NCI-H82 treated with DMSO at 0.1 percent for 48 hours (cell line): ENCODE measurements at regions not wholly inside any gene's neighbourhood (a gene's known extent, or its start where the extent isn't known, plus 50 kb on each side); places are given as distances from the start of the nearest gene placed in this dataset.
"Not testable (repeated sequence)": the region's sequence is repeated elsewhere in the genome, so short reads cannot be mapped to it uniquely, and the experiment has no call there.

Source experiments
- DNase-seq: peaks from one replicate; lab custom pipeline; 2025; ENCODE audit not compliant: unreplicated experiment; lab: John Stamatoyannopoulos, UW

- DNase-seq: no peak
Observed at GRCh38 chr19:33866696-33867095, 70.0 kb downstream of the KCTD15 start.

DNA sequence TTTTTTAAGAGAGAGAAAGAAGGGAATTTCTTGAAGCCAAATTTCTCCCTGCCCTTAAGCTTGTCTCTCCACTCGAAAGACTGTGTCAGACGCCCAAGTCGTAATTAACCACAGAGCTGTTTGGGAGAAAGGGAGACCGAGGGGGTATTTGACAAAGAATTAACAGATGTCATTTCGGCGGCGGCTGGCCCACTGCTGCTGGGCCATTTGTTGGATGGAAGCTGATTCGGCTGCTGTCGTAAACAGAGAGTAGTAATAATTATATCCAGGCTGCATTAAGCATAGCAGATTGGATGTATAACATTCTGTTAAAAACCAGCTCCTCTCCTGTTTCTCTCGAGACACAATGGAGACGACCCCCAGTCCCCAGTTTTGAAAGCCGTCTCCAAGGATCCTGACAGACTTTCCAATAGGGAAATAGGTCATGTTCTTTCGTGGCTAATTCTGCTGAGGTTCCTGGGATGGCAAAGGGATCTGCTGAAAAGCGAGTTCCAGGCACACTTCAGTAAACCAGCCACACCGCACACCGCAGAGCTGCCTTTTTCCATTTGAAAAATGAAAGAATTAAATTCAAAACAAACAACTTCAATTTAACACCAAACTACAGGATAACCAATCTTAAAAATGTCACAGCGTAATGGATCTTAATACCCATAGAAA, 71.5 kb downstream of the KCTD15 start:
- DNase-seq: no peak

GRCh38 chr19:33868788-33869412, 72.2 kb downstream of the KCTD15 start:
- no peak for DNase-seq

DNA sequence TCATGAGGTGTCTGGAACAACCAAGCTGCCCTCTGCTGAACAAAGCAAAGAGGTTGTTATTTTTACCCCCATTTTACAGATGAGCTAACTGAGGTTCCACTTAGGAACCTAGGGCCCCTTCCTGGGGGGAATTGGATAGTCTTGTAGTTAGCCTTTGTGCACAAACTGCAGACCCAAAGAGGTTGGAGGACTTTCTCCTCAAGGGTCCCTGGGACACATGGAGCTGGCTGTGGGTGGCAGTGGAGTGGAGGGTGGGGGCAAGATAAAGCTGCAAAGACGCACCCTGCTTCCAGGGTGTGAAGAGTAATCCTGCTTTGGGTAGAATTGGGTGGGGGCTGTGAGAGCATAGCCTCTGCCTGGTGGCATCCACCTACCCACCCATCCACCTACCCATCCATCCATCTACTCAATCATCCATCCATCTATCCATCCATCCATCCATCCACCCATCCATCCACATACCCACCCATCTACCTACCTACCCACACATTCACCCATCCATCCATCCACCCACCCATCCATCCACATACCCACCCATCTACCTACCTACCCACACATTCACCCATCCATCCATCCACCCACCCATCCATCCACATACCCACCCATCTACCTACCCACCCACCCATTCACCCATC, 73.7 kb downstream of the KCTD15 start:
- DNase-seq: not testable (repeated sequence)

DNA sequence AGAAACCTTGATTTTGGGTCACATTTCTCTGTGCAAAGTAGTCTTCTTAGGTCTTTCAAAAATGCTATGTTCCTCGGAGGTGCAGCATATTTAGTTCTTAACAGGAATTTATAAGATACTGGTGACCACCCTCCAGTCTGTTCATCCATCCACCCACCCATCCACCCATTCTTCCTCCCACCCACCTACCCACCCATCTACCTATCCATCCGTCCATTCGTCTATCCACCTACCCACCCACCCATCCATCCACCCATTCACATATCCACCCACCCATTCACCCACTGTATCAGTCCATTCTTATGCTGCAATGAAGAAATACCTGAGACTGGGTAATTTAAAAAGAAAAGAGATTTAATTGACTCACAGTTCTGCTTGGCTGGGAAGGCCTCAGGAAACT, 74.9 kb downstream of the KCTD15 start:
- no peak for DNase-seq

- no peak for DNase-seq
Observed at GRCh38 chr19:33872445-33873320, 76.0 kb downstream of the KCTD15 start.

GRCh38 chr19:33875071-33875470, 78.4 kb downstream of the KCTD15 start:
- no peak for DNase-seq

- no peak for DNase-seq
Observed at GRCh38 chr19:33876192-33876591, 79.5 kb downstream of the KCTD15 start.

GRCh38 chr19:33878030-33878544, 81.4 kb downstream of the KCTD15 start:
- DNase-seq: no peak

GRCh38 chr19:33878910-33879810, 82.5 kb downstream of the KCTD15 start:
- DNase-seq: no peak

DNA sequence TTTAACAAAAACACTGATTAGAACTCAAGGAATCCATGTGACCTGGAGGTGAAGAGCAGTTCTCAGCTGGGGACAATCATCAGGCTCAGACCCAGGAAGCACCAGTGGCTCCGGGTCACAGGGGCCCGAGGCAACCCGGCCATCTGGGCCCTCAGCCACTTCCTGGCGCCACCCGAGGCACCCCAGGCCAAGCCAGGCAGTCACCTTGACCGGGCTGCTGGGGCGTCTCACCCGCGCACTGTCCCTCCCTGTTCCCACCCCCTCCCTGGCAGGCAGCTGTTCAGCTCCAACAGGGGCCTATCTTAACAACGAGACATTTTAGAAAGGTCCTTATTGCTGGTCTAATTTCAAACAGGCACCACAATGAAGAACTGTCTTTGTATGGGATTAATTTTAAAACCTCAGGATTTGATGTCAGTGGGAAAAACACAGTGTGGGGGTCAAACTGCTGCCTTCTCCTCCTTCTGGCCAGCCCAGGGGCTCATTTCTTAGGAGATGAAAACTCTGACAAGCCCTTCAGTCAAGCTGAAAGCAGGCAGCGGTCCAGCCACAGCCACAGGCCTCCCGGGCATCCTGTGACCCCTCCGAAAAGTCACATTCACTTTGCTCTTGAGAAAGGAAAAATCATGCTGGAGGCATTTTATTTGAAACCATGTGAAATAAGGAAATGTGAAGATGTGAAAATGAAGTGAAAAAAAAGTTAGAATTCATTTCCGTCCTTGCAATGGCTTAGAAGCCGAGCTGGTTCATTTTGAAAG, 83.3 kb downstream of the KCTD15 start:
- DNase-seq: no peak

- DNase-seq: no peak
Observed at GRCh38 chr19:33883859-33884519, 87.3 kb downstream of the KCTD15 start.

- no peak for DNase-seq
Observed at GRCh38 chr19:33885236-33885635, 88.6 kb downstream of the KCTD15 start.

GRCh38 chr19:33887891-33888290, 91.2 kb downstream of the KCTD15 start:
- no peak for DNase-seq

- no peak for DNase-seq
Observed at GRCh38 chr19:33888665-33889064, 92.0 kb downstream of the KCTD15 start.

DNA sequence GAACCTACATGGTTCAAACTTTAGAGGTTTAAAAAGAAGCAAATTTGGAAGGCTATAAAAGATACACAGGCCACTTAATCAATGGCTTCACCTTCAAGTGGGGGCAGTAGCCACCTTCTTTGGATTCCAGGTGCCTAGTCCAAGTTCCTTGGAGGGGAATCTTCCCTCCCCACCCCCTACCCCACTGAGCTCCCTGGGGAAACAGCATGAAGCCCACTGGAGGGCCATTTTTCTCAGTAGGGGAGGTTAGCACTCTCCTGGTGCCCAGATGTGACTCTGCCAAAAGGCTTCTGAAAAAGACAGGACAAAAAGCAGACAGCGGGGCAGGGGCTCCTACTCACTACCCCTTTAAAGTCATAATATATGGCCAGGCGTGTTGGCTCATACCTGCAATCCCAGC, 93.9 kb downstream of the KCTD15 start:
- DNase-seq: no peak

GRCh38 chr19:33891773-33892172, 95.1 kb downstream of the KCTD15 start:
- no peak for DNase-seq

- no peak for DNase-seq
Observed at GRCh38 chr19:33894787-33895186, 98.1 kb downstream of the KCTD15 start.

GRCh38 chr19:33895366-33895765, 98.7 kb downstream of the KCTD15 start:
- no peak for DNase-seq
